Retinal pigment epithelial cell (primary cell): ENCODE measurements at regions not wholly inside any gene's neighbourhood (a gene's known extent, or its start where the extent isn't known, plus 50 kb on each side); places are given as distances from the start of the nearest gene placed in this dataset.

Experiments
- DNase-seq: peaks from one replicate; pipeline ENCODE4 v3.0.0-alpha.2; 2010; ENCODE audit warnings: low read depth
- H3K4me3 ChIP-seq: 2 replicates; pipeline ENCODE4 v1.5.1; 2011; ENCODE audit warnings: mild to moderate bottlenecking, low read length, control low read depth, moderate library complexity
- CTCF ChIP-seq: conservative IDR thresholded peaks from 2 replicates; pipeline ENCODE4 v1.5.1; 2011; ENCODE audit warnings: low read depth, low read length, control low read depth, inconsistent platforms

DNA sequence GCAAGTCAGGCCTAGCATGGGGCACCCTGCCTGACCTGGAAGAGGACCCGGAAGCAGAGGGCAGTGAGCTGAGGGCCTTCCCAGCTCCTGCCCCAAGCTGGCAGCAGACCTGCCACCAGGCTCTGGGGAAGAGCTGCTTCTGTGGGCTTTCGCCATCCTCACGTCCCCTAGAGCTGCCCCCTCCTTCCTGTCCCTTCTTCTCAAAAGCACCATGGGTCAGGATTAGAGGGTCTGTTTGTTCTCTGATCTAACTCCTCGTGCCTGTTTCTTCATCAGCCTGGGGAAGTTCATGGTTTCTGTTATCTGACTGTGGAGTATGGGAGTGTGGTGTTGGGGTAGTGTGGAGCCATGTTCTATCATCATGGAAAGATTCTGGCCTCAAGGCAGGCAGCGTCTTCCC, 58.4 kb upstream of the POLG start:
- no peak for TF ChIP-seq CTCF
- no peak for DNase-seq

GRCh38 chr15:89391685-89392257, 57.1 kb upstream of the POLG start:
- no peak for TF ChIP-seq CTCF
- DNase-seq = no peak
- H3K4me3 ChIP-seq = no peak overlapping the region

More for the DNA sequence above, 58.4 kb upstream of the POLG start:
- H3K4me3 ChIP-seq = no peak overlapping the region

DNA sequence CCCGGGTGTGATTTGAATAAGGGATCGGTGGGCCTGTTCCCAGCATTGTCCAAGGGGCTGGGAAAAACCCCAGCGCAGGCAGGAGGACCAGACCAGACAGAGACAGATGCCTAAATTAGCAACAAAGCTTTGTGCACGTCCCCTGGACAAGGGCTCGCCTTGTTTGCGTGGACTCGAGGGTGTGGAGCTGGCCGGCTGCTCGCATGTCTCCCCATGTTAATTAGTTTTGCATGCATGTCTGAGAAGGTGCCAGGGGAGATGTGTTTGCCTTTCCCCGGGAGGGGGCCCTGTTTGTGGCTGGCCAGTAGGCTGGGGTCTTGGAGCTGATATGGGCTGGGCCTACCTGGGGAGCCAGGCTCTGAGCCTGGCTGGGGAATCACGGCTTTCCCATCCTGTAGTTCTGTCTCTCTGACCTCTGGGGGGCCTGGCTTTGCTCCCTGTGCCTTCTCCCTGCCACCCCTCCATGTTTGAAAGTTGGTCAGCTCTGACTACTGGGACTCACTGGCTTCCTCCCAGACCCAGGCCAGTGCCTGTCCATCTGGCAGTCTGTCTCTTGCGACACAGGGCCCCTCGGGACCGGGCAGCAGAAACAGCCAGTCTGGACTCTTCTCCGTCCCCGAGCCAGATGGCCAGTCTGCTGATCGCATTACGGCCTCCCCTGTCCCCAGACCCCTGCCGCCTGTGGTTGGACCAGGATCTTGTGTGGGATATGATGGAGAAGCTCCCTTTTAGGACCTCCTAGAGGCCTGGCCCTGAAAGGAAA, 55.4 kb upstream of the POLG start:
- TF ChIP-seq CTCF = no peak
- no peak for DNase-seq
- H3K4me3 ChIP-seq = no peak overlapping the region

- DNase-seq = no peak
- H3K4me3 ChIP-seq = no peak overlapping the region
- no peak for TF ChIP-seq CTCF
These were observed 52.7 kb upstream of the POLG start for GRCh38 chr15:89387140-89387903.

DNA sequence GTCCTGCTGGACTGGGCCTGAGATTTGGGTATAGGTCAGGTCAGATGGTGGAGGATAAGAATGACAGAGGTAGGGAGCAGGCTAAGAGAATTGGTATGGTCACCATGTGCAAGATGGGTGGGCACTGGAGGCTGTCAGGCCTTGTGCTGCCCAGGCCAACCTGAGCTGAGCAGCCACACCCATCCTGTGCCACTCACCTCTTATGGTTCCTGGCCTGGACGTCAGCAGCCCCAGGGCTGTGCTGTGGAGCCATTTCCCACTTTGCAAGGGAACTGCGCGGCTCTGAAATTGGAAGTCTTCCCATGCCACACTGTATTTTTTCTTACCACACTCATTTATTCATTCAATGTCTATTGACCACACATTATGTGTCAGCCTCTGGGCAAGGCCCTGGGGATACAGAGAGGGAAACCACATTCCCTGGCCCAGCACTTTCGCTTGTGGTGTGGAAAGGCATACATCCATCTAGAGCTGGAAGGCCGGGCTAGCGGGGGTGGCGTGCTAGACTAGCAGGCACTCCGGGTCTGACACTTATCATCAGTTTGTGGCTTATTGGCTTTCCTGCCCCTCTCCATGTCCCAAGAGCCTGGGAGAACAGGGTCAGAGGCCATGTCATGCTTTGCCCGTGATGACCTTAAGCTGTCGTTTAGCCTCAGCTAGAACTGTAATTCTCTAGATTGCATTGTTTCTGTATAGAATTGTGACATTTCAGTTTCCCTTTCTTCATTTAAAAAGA, 51.1 kb upstream of the POLG start:
- no peak for DNase-seq
- no peak for TF ChIP-seq CTCF
- no peak overlapping the region for H3K4me3 ChIP-seq
